Trophoblast cell (in vitro differentiated cells and primary cell): ENCODE measurements at regions not wholly inside any gene's neighbourhood (a gene's known extent, or its start where the extent isn't known, plus 50 kb on each side); places are given as distances from the start of the nearest gene placed in this dataset.

Experiments used
- DNase-seq, 2 donors: peaks; one replicate each; pipeline ENCODE4 v3.0.0-alpha.2; 2016
- H2AFZ ChIP-seq: 2 replicates; pipeline ENCODE4 v1.6.1; 2013; ENCODE audit warnings: low read length, moderate library complexity, mild to moderate bottlenecking; ENCODE audit not compliant: insufficient read depth, poor library complexity
- H2AK5ac ChIP-seq: 2 replicates; pipeline ENCODE4 v1.6.1; 2013; ENCODE audit warnings: mild to moderate bottlenecking, low read length
- H2BK120ac ChIP-seq: 2 replicates; pipeline ENCODE4 v1.6.1; 2013; ENCODE audit warnings: low read length, mild to moderate bottlenecking, moderate library complexity; ENCODE audit not compliant: insufficient read depth, poor library complexity
- H2BK12ac ChIP-seq: 2 replicates; pipeline ENCODE4 v1.6.1; 2013; ENCODE audit warnings: mild to moderate bottlenecking, low read length, moderate library complexity
- H2BK5ac ChIP-seq: 2 replicates; pipeline ENCODE4 v1.6.1; 2013; ENCODE audit warnings: low read length, low read depth, moderate library complexity, mild to moderate bottlenecking; ENCODE audit not compliant: poor library complexity
- H3K14ac ChIP-seq: 2 replicates; pipeline ENCODE4 v1.6.1; 2013; ENCODE audit warnings: mild to moderate bottlenecking, low read length
- H3K18ac ChIP-seq: 2 replicates; pipeline ENCODE4 v1.6.1; 2013; ENCODE audit warnings: mild to moderate bottlenecking, low read length
- H3K23ac ChIP-seq: 2 replicates; pipeline ENCODE4 v1.6.1; 2013; ENCODE audit warnings: low read length
- H3K27ac ChIP-seq: 2 replicates; pipeline ENCODE4 v1.5.1; 2013; ENCODE audit warnings: low read depth, mild to moderate bottlenecking, inconsistent platforms, low read length, moderate library complexity
- H3K27me3 ChIP-seq: 2 replicates; pipeline ENCODE4 v1.6.1; 2013; ENCODE audit warnings: inconsistent platforms, mild to moderate bottlenecking, low read length, moderate library complexity; ENCODE audit not compliant: insufficient read depth
- H3K36me3 ChIP-seq, 2 experiments: 1 replicate in 1 of 2; 2 replicates in 1 of 2; pipeline ENCODE4 v1.6.1; 2013; ENCODE audit warnings: low read length in 2 of 2, mild to moderate bottlenecking in 2 of 2, moderate library complexity in 1 of 2; ENCODE audit not compliant: insufficient read depth in 2 of 2, control insufficient read depth in 1 of 2
- H3K4ac ChIP-seq: 2 replicates; pipeline ENCODE4 v1.6.1; 2013; ENCODE audit warnings: low read depth, mild to moderate bottlenecking, low read length, moderate library complexity
- H3K4me1 ChIP-seq, 2 experiments: 1 replicate in 1 of 2; 2 replicates in 1 of 2; pipeline ENCODE4 v1.6.1; 2013; ENCODE audit warnings: low read length in 2 of 2, mild to moderate bottlenecking in 2 of 2, moderate library complexity in 1 of 2; ENCODE audit not compliant: insufficient read depth in 2 of 2, control insufficient read depth in 1 of 2
- H3K4me2 ChIP-seq: 2 replicates; pipeline ENCODE4 v1.6.1; 2013; ENCODE audit warnings: inconsistent platforms, mild to moderate bottlenecking, low read length, moderate library complexity
- H3K4me3 ChIP-seq: 2 replicates; pipeline ENCODE4 v1.5.1; 2013; ENCODE audit warnings: mild to moderate bottlenecking, low read depth, low read length, inconsistent platforms
- H3K79me1 ChIP-seq: one replicate; pipeline ENCODE4 v1.6.1; 2013; ENCODE audit warnings: low read length
- H3K79me2 ChIP-seq: 2 replicates; pipeline ENCODE4 v1.6.1; 2013; ENCODE audit warnings: low read length, mild to moderate bottlenecking; ENCODE audit not compliant: control insufficient read depth, insufficient read depth, poor library complexity
- H3K9ac ChIP-seq: 2 replicates; pipeline ENCODE4 v1.6.1; 2013; ENCODE audit warnings: mild to moderate bottlenecking, low read length
- H3K9me3 ChIP-seq: 2 replicates; pipeline ENCODE4 v1.6.1; 2013; ENCODE audit warnings: low read depth, mild to moderate bottlenecking, control low read depth, inconsistent platforms, low read length; ENCODE audit not compliant: insufficient read depth
- H4K12ac ChIP-seq: 2 replicates; pipeline ENCODE4 v1.6.1; 2013; ENCODE audit warnings: low read depth, mild to moderate bottlenecking, low read length, moderate library complexity
- H4K8ac ChIP-seq: 2 replicates; pipeline ENCODE4 v1.6.1; 2013; ENCODE audit warnings: low read depth, mild to moderate bottlenecking, low read length, moderate library complexity
- H4K91ac ChIP-seq: one replicate; pipeline ENCODE4 v1.6.1; 2013; ENCODE audit warnings: low read depth, mild to moderate bottlenecking, low read length, moderate library complexity
- WGBS: extraction: QIAGEN DNeasy Blood & Tissue Kit; methylation state at CpG from one replicate; pipeline ENCODE4 v1.1.7; 2013; ENCODE audit warnings: missing lambda C conversion rate; ENCODE audit not compliant: insufficient read length, insufficient coverage; ENCODE audit errors: extremely low coverage; 5-methylcytosine and 5-hydroxymethylcytosine counted together

GRCh38 chr5:3131161-3131560 is 379.7 kb upstream of the IRX2 start:
- H3K4me2 ChIP-seq, result no peak overlapping the region
- H3K79me2 ChIP-seq, result no peaks in the 10 kb centered on the region
- no peak overlapping the region for H2AK5ac ChIP-seq
- H3K23ac ChIP-seq, result no peak overlapping the region
- H2AFZ ChIP-seq, result no peak overlapping the region
- no peaks in the 10 kb centered on the region for H3K79me1 ChIP-seq
- no peak overlapping the region for H2BK5ac ChIP-seq
- H3K27me3 ChIP-seq, result no peaks in the 10 kb centered on the region
- no peak overlapping the region for H2BK12ac ChIP-seq
- H3K27ac ChIP-seq, result no peak overlapping the region
- H4K8ac ChIP-seq, result no peak overlapping the region
- H3K4me3 ChIP-seq, result no peak overlapping the region
- H3K4me1 ChIP-seq, result peaks cover 0 to 2% of the 10 kb centered on the region in 2 experiments
- no peak overlapping the region for H4K91ac ChIP-seq
- no peak overlapping the region for H3K18ac ChIP-seq
- no peak overlapping the region for H4K12ac ChIP-seq
- H3K9ac ChIP-seq, result no peak overlapping the region
- DNase-seq, result no peak
- H3K9me3 ChIP-seq, result no peaks in the 10 kb centered on the region
- no peak overlapping the region for H2BK120ac ChIP-seq
- H3K4ac ChIP-seq, result no peak overlapping the region
- H3K36me3 ChIP-seq, result no peaks in the 10 kb centered on the region
- no peak overlapping the region for H3K14ac ChIP-seq
- WGBS, result no CpG with 5 or more reads among the region's 8 CpGs

GRCh38 chr5:3129252-3129651 is 377.8 kb upstream of the IRX2 start:
- no peak for DNase-seq
- H3K36me3 ChIP-seq, result no peaks in the 10 kb centered on the region
- no peak overlapping the region for H2AFZ ChIP-seq
- no peak overlapping the region for H4K91ac ChIP-seq
- H3K79me2 ChIP-seq, result no peaks in the 10 kb centered on the region
- no peak overlapping the region for H3K14ac ChIP-seq
- H3K79me1 ChIP-seq, result no peaks in the 10 kb centered on the region
- no peak overlapping the region for H3K18ac ChIP-seq
- no peaks in the 10 kb centered on the region for H3K27me3 ChIP-seq
- H3K4me1 ChIP-seq, result peaks cover 0 to 6% of the 10 kb centered on the region in 2 experiments
- no peak overlapping the region for H2BK12ac ChIP-seq
- H2BK5ac ChIP-seq, result no peak overlapping the region
- H4K12ac ChIP-seq, result no peak overlapping the region
- H3K27ac ChIP-seq, result no peak overlapping the region
- H2BK120ac ChIP-seq, result no peak overlapping the region
- no peak overlapping the region for H3K4ac ChIP-seq
- no peak overlapping the region for H3K4me2 ChIP-seq
- WGBS, result no CpG with 5 or more reads among the region's 4 CpGs
- no peaks in the 10 kb centered on the region for H3K9me3 ChIP-seq
- H3K9ac ChIP-seq, result no peak overlapping the region
- no peak overlapping the region for H3K23ac ChIP-seq
- no peak overlapping the region for H3K4me3 ChIP-seq
- no peak overlapping the region for H2AK5ac ChIP-seq
- no peak overlapping the region for H4K8ac ChIP-seq

- Histone ChIP-seq H3K4ac (no peak overlapping the region), H3K9me3 (no peaks in the 10 kb centered on the region), H4K12ac (no peak overlapping the region), H3K36me3 (no peaks in the 10 kb centered on the region), H4K8ac (no peak overlapping the region), H3K4me1 (peaks cover 0 to 8% of the 10 kb centered on the region in 2 experiments), H3K23ac (no peak overlapping the region), H3K79me1 (no peaks in the 10 kb centered on the region), H2BK120ac (no peak overlapping the region), H2BK5ac (no peak overlapping the region), H3K9ac (no peak overlapping the region), H2AFZ (no peak overlapping the region), H2AK5ac (no peak overlapping the region), H3K4me2 (no peak overlapping the region), H4K91ac (no peak overlapping the region), H3K27ac (no peak overlapping the region), H3K27me3 (no peaks in the 10 kb centered on the region), H3K79me2 (no peaks in the 10 kb centered on the region), H3K14ac (no peak overlapping the region), H3K4me3 (no peak overlapping the region), H3K18ac (no peak overlapping the region), H2BK12ac (peak overlapping the region; percentile 38)
- no peak for DNase-seq
- WGBS, result no CpG with 5 or more reads among the region's 9 CpGs
These were observed 376.0 kb upstream of the IRX2 start for GRCh38 chr5:3127423-3127911.

GRCh38 chr5:3126639-3127038 is 375.2 kb upstream of the IRX2 start:
- Histone ChIP-seq H3K9ac (no peak overlapping the region), H3K4me2 (no peak overlapping the region), H3K4me3 (no peak overlapping the region), H2BK12ac (no peak overlapping the region), H2BK120ac (no peak overlapping the region), H3K14ac (no peak overlapping the region), H4K12ac (no peak overlapping the region), H2AFZ (no peak overlapping the region), H3K27me3 (peaks cover 3% of the 10 kb centered on the region), H3K79me1 (no peaks in the 10 kb centered on the region), H4K91ac (no peak overlapping the region), H3K9me3 (no peaks in the 10 kb centered on the region), H2BK5ac (no peak overlapping the region), H3K18ac (no peak overlapping the region), H3K36me3 (no peaks in the 10 kb centered on the region), H3K23ac (no peak overlapping the region), H3K27ac (no peak overlapping the region), H4K8ac (no peak overlapping the region), H3K4me1 (peaks cover 4 to 12% of the 10 kb centered on the region in 2 experiments), H3K79me2 (no peaks in the 10 kb centered on the region), H3K4ac (no peak overlapping the region), H2AK5ac (no peak overlapping the region)
- no peak for DNase-seq
- WGBS, result no CpG with 5 or more reads among the region's 10 CpGs
